Endothelial cell (in vitro differentiated cells): ENCODE measurements at regions not wholly inside any gene's neighbourhood (a gene's known extent, or its start where the extent isn't known, plus 50 kb on each side); places are given as distances from the start of the nearest gene placed in this dataset.
"Not testable (repeated sequence)": the region's sequence is repeated elsewhere in the genome, so short reads cannot be mapped to it uniquely, and the experiment has no call there.

Experiments used
- DNase-seq: peaks from one replicate; pipeline ENCODE4 v3.0.0; 2021; ENCODE audit warnings: low spot score
- H3K27ac Mint-ChIP-seq: one replicate; pipeline ENCODE4 v1.8.0; 2021; ENCODE audit warnings: mixed read lengths, inconsistent platforms; ENCODE audit not compliant: unreplicated experiment
- H3K27me3 Mint-ChIP-seq: one replicate; pipeline ENCODE4 v1.8.0; 2021; ENCODE audit warnings: mild to moderate bottlenecking, moderate library complexity, mixed read lengths, inconsistent platforms; ENCODE audit not compliant: unreplicated experiment
- H3K36me3 Mint-ChIP-seq: one replicate; pipeline ENCODE4 v1.8.0; 2021; ENCODE audit warnings: mild to moderate bottlenecking, low read depth, mixed read lengths, inconsistent platforms; ENCODE audit not compliant: unreplicated experiment
- H3K4me1 Mint-ChIP-seq: one replicate; pipeline ENCODE4 v1.8.0; 2021; ENCODE audit warnings: mild to moderate bottlenecking, mixed read lengths, inconsistent platforms; ENCODE audit not compliant: unreplicated experiment
- H3K4me3 Mint-ChIP-seq: one replicate; pipeline ENCODE4 v1.8.0; 2021; ENCODE audit warnings: mild to moderate bottlenecking, mixed read lengths, inconsistent platforms; ENCODE audit not compliant: unreplicated experiment
- H3K9me3 Mint-ChIP-seq: one replicate; pipeline ENCODE4 v1.8.0; 2021; ENCODE audit warnings: mixed read lengths, inconsistent platforms; ENCODE audit not compliant: unreplicated experiment
- CTCF ChIP-seq: fragments of 200-600 bp; sonication (generic); IDR thresholded peaks from one replicate; pipeline ENCODE4 v1.5.0; 2021; ENCODE audit warnings: antibody characterized with exemption; ENCODE audit not compliant: unreplicated experiment

- no peaks in the 10 kb centered on the region for H3K9me3 Mint-ChIP-seq
- no peak for DNase-seq
- no peak overlapping the region for H3K27ac Mint-ChIP-seq
- peaks cover 14% of the 10 kb centered on the region for H3K4me1 Mint-ChIP-seq
- H3K36me3 Mint-ChIP-seq: no peaks in the 10 kb centered on the region
- no peak for TF ChIP-seq CTCF
- no peaks in the 10 kb centered on the region for H3K27me3 Mint-ChIP-seq
- no peak overlapping the region for H3K4me3 Mint-ChIP-seq
Measured at GRCh38 chr1:185539277-185539943, 194.8 kb upstream of the HMCN1 start.

- not testable (repeated sequence) for H3K9me3 Mint-ChIP-seq, DNase-seq, H3K4me3 Mint-ChIP-seq, H3K27ac Mint-ChIP-seq, H3K36me3 Mint-ChIP-seq, H3K27me3 Mint-ChIP-seq
- H3K4me1 Mint-ChIP-seq: peaks cover 14% of the 10 kb centered on the region
Measured at GRCh38 chr1:185538309-185538898, 195.8 kb upstream of the HMCN1 start.

GRCh38 chr1:185537596-185537995 lies 196.6 kb upstream of the HMCN1 start:
- DNase-seq: no peak
- no peak for TF ChIP-seq CTCF
- Mint-ChIP-seq H3K4me1 (peaks cover 14% of the 10 kb centered on the region), H3K4me3 (no peak overlapping the region), H3K36me3 (no peaks in the 10 kb centered on the region), H3K27me3 (no peaks in the 10 kb centered on the region), H3K27ac (no peak overlapping the region), H3K9me3 (no peaks in the 10 kb centered on the region)

GRCh38 chr1:185536165-185536920 lies 197.8 kb upstream of the HMCN1 start:
- Mint-ChIP-seq H3K36me3 (no peaks in the 10 kb centered on the region), H3K9me3 (no peaks in the 10 kb centered on the region), H3K4me1 (peaks cover 14% of the 10 kb centered on the region), H3K27ac (no peak overlapping the region), H3K27me3 (no peaks in the 10 kb centered on the region), H3K4me3 (no peak overlapping the region)
- DNase-seq: no peak
- TF ChIP-seq CTCF: no peak

- Mint-ChIP-seq H3K27ac (no peak overlapping the region), H3K4me1 (peaks cover 14% of the 10 kb centered on the region)
Measured at GRCh38 chr1:185535621-185536020, 198.6 kb upstream of the HMCN1 start.

More at GRCh38 chr1:185535621-185536020, 198.6 kb upstream of the HMCN1 start:
- no peaks in the 10 kb centered on the region for H3K9me3 Mint-ChIP-seq
- TF ChIP-seq CTCF: no peak
- DNase-seq: no peak
- H3K27me3 Mint-ChIP-seq: no peaks in the 10 kb centered on the region
- H3K4me3 Mint-ChIP-seq: no peak overlapping the region
- H3K36me3 Mint-ChIP-seq: no peaks in the 10 kb centered on the region
